GM18517 (cell line): ENCODE measurements at regions not wholly inside any gene's neighbourhood (a gene's known extent, or its start where the extent isn't known, plus 50 kb on each side); places are given as distances from the start of the nearest gene placed in this dataset.

Experiments
- ATAC-seq: cut with Tn5 transposase; IDR thresholded peaks from one replicate; pipeline ENCODE4 v1.9.1; 2021; ENCODE audit warnings: mild to moderate bottlenecking, moderate library complexity; ENCODE audit not compliant: unreplicated experiment

DNA sequence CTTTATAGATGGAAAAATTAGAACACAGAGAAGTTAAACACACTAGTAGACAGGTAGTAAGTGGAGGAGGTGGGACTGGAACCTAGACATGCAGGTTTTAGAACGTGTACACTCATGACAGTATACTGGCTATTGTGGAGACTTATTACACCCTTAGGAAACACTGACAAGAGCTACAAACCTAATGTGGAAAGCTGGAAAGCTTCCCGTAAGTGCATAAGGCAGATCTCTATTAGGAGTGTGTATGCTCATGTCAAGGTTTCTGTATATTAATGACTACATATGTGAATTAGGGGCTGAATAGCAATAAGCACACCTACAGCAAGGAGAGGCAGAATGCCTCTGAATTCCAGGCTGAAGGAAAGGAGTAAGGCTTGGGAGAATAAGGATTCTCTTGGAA, 82.6 kb upstream of the SLC24A5 start:
- no peak for ATAC-seq

DNA sequence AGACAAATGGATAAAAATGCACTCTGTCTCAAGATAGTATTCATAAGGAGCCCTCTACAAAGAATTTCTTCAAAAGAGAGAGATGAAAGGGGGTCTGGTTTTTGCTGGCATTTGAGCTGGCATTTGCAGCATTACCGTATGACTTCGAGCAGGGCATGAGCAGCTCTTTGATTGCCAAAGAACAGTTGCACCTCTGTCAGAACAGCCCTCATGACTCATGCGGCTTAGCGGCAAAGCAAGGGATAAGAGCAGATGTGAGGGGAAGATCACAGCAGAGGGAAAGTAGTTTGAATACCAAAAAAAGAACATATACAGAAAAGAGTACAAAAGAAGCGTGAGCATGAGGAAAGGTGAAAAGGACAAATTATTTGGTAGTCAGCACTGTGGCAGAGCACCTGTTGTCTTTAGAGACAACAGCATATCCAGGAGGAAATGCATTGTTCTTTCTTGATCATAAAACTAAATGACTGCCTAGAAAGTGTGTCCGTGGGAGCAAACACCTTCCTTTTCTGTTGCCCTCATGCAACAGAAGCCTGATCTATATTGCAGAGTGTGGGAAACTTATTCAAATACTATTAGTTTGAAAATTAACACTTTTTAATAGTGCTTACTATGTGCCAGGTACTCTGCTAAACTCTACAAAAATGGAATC, 80.5 kb upstream of the SLC24A5 start:
- ATAC-seq = no peak

DNA sequence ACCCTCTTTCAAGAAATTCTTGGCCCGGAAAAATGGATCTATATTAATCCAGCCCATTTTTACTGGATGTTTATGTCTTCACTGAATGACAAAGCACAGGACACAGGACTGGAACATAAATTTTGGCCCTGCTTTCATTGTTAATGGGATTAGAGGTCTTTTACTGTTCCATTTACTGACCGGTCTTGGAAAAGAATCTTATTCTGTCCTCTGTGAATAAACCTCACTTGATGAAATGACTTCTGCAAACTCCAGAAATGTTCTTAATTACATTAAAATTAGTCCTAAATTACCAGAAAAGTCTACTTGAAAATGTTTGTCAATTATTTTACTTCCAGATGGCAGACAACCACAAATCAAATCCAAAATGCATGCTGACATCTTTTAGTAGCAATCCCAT, 79.3 kb upstream of the SLC24A5 start:
- ATAC-seq = no peak

DNA sequence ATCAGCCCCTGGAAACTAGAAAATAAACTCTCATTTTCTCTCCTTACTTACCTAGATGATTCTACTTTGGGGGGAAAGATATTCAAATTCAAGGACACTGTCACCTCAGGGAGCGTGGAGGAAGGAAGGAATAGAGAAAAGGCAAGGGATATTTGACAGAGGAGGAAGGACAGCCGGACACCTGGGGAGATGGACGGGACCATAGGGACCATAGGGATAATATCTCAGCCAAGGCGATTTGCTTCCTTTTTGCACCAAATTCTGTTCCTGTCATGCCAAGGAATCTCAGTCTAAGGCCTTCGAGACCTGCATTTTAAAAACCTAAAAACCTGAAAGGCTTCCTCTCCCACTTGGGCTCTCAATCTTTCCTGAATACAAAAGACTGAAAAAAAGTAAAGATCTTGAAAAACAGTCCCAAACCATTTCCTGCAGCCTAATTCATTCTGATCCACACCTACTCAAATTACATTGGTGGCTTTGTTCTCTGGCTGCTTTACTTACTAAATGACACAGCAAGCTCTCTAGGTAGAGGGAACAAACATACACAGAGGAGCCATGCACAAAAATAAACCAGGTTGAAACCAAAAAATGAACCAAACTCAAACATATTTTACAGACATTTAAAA, 73.9 kb upstream of the SLC24A5 start:
- no peak for ATAC-seq

DNA sequence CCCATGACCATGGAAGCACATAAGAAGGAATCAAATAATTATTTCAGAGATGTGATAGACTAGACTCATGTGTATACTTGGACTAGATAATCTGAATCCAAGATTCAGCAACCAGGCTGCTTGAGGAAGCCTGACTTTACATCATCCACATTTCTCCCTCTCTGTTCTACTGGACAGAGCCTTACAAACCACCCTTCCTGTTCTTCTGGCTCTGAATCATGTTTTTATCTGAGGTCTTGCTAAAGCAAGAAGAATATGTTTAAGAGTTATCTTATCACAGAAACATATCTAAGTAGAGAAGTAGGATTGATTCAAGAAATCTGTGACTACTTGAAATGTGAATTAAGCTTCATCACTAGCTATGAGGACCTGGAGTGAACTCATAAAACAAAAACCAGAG, 71.1 kb upstream of the SLC24A5 start:
- ATAC-seq = no peak

DNA sequence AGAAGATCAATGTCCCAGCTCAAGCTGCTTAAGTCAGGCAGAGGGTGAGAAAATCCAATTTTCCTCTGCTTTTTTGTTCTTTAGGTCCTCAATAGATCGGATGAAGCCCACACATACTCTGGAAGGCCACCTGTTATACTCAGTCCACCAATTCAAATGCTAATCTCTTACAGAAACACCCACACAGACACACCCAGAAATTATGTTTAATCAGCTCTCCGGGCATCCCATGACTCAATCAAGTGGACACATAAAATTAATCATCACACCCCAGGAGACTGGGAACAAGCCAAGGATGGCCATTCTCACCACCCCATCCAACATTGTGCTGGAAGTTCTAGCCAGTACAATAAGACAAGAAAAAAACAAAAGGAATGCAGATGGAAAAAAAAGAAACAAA, 67.8 kb upstream of the SLC24A5 start:
- ATAC-seq = no peak

DNA sequence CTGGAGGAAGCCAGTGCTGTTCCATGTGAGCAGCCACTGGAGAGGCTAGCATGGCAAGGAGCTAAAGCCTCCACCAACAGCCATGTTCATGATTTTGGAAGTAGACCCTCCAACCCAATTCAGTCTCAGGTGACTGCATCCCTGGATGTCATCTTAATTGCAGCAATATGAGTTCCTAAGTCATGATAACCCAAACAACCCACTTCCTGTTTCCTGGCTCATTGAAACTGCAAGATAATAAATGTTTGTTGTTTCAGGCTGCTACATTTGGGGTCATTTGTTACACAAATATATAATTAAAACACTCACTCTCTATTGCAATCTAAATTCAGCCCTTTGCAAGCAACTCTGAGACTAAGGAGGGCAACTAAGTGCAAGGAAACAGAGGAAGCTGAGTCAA, 62.4 kb upstream of the SLC24A5 start:
- no peak for ATAC-seq

DNA sequence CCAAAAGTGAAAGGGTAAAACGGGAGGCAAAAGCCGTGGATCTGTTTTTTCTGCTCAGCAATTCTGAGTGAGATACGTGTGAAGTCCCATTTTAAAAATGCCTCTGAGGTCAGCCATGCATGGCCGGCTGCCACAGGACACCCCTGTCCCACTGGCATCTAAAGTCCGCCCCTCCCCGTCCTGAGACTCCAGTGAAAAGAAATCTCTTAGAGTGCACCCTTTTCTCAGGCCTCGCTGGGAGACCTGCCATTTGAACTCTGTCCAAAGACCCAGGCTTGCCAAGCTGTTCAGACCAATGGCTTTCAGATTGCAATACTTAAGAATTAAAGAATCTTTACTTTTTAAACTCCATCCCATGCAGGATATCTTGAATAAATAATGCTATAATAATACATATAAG, 61.0 kb upstream of the SLC24A5 start:
- no peak for ATAC-seq

DNA sequence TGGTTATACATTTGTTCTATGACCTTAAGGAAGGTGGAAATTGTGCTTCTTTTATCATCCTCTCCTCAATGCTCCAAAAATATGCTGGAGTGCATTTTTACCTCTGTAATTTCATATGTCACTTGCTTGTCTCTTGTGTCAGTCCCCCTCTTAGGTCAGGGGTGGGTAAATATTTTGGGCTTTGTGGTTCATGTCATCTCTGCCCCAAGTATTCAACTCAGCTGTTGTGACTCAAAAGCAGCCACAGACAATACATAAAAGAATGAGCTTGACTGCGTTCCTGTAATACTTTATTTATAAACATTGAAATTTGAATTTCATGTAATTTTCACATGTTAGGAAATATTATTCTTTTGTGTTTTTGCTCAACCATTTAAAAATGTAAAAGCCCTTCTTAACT, 60.4 kb upstream of the SLC24A5 start:
- ATAC-seq = no peak

DNA sequence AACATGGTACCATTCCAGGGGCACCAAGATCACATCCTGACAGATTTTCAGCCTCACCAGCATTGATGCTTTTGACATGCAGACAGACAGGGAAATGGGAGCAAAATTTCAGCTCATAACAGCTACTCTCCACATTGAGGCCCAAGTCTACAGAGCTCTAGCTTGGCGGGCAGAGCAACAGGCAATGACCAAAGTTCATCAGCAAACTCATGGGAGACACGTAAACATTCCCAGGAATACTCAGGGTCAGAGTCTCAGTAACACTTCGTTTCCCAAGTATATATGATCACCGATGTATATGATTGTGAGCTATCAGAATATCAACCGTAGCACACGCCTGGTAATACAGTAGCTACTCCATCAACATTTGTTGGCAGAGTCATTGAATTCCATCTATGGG, 59.2 kb upstream of the SLC24A5 start:
- ATAC-seq = no peak

DNA sequence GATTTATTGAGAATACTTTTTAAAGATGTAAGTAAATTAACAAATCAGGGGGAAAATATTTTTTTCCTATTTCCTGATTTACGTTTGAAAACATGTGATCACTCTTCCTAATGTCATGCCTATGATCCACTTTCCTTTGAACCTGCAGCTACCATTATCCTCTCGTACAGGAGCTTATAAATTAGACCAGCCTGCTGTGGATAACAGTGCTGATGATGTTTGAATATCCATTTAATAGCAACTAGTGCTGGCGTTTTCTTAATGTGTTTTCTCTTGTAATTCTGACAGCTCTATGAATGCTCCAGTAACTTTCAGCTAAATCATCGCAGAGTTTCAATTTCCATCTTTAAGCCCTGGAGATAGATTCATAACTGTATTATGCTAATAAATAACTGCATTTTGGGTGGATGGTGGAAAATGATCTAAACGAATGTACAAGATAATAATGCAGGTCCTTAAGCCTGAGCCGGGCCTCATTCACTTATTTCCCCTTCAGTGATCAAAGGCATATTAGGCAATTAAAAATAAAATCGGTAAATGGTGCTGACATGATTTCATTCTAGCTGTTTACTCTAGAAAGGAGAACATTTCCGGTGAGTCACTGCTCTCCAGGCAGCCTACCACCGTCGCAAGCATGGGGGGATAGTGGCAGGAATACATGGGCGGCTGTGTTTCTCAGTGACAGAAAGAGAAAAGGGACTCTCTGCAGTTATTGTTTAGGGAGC, 58.5 kb upstream of the SLC24A5 start:
- no peak for ATAC-seq

DNA sequence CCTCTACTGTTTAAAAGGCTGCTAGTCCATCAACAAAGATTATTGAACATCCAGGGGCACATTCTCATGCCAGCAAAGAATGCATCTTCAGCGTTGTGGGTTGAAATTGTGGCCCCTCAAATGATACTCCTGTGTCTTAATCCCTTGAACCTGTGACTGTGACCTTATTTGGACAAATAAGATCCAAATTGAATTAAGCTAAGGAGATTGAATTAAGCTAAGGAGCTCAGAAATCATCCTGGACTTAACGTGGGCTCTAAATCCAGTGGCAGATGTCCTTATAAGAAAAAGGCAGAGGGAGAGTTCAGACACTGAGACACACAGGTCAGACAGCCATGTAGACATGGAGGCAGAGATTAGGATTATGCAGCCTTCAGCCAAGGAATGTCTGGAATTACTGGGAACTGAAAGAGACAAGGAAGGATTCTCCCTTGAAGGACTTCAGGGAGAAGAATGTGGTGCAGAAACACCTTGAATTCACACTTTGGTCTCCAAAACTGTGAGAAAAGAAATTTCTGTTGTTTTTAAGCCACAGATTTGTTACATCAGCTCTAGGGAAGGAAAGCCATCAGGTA, 57.3 kb upstream of the SLC24A5 start:
- no peak for ATAC-seq

DNA sequence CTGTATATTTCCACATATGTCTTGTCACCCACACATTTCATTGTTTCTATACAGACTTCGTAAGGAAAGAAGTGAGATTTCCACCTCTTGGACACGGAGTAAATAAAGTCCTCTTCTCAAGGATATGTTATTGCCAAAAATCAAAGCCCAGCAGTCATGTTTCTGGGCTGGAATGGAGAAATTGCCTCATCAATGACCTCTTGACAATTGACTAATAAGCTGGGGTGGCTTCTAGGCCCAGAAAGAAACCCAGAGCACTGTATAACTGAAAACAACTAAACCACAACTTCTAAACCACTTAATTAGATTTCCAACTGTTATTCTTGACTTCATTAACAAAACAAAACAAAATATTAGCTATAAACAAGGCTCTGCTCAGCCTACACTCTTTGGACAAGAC, 56.4 kb upstream of the SLC24A5 start:
- no peak for ATAC-seq

DNA sequence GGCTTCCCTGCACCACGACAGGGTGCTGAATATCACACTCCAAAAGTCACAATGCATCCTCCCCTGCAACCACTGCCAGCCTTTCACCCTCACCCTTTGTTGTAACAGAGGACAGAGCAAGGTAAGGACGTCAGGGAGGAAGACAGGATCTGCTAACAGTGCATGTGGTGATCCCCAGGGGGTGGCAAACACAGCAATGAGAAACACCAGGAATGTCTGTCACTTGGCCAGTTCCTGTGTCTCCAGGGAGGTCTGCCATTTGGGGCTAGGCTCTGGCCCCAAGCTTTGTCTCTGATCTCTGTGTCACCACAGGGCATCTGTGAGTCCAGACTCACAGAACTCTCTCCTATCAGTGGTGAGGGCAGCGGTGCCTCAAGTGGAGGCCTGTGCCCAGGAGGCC, 54.3 kb upstream of the SLC24A5 start:
- no peak for ATAC-seq
